Ishikawa (cell line): ENCODE measurements at regions not wholly inside any gene's neighbourhood (a gene's known extent, or its start where the extent isn't known, plus 50 kb on each side); places are given as distances from the start of the nearest gene placed in this dataset.

Experiments used
- CEBPB ChIP-seq: IDR thresholded peaks from 2 replicates; pipeline ENCODE4 v1.6.1; 2012
- CREB1 ChIP-seq: IDR thresholded peaks from 2 replicates; pipeline ENCODE4 v1.6.1; 2012; ENCODE audit warnings: low read depth
- EGR1 ChIP-seq: IDR thresholded peaks from 2 replicates; pipeline ENCODE4 v1.6.1; 2012
- EP300 ChIP-seq: IDR thresholded peaks from 2 replicates; pipeline ENCODE4 v1.6.1; 2012; ENCODE audit warnings: borderline replicate concordance
- FOXM1 ChIP-seq: IDR thresholded peaks from 2 replicates; pipeline ENCODE4 v1.6.1; 2012; ENCODE audit warnings: low read depth, borderline replicate concordance
- NFIC ChIP-seq: IDR thresholded peaks from 2 replicates; pipeline ENCODE4 v1.6.1; 2012
- RAD21 ChIP-seq: IDR thresholded peaks from 2 replicates; pipeline ENCODE4 v1.6.1; 2012; ENCODE audit warnings: low read depth
- TAF1 ChIP-seq: IDR thresholded peaks from 2 replicates; pipeline ENCODE4 v1.6.1; 2012; ENCODE audit warnings: low read depth, mild to moderate bottlenecking
- TCF12 ChIP-seq: IDR thresholded peaks from 2 replicates; pipeline ENCODE4 v1.6.1; 2012; ENCODE audit warnings: low read depth
- TEAD4 ChIP-seq: IDR thresholded peaks from 2 replicates; pipeline ENCODE4 v1.6.1; 2012
- YY1 ChIP-seq: IDR thresholded peaks from 2 replicates; pipeline ENCODE4 v1.6.1; 2012; ENCODE audit warnings: low read depth
- ZBTB7A ChIP-seq: IDR thresholded peaks from 2 replicates; pipeline ENCODE4 v1.6.1; 2012; ENCODE audit warnings: low read depth
- TF ChIP-seq, protein P1 (sequence below): IDR thresholded peaks from 2 replicates; pipeline ENCODE4 v1.6.1; 2012; ENCODE audit warnings: low read depth, mild to moderate bottlenecking
- TF ChIP-seq, protein P2 (sequence below): IDR thresholded peaks from 2 replicates; pipeline ENCODE4 v1.6.1; 2012
- TF ChIP-seq, protein P3 (sequence below): IDR thresholded peaks from 2 replicates; pipeline ENCODE4 v1.6.1; 2012

DNA sequence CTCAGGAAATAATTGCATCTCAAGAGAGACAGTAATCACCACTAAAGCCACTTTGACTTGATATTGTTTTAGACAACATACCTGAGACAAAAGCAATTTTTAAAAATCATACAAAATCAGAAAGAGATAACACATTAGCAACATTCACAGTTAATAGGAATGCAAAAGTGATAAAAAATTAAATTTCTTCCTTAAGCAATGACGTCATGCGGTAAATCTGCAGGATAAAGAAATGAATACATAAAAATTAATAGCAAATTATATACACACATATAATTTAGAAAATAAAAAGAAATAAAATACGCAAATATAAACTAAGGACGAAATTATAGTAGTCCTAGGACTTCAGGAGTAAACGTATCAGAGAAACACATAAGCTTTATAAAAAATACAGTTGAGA is 866.5 kb upstream of the PRKX start:
- TF ChIP-seq EP300 (no peak), YY1 (no peak), RAD21 (no peak), FOXM1 (no peak), TCF12 (no peak), ZBTB7A (no peak), CEBPB (no peak), CREB1 (no peak), TEAD4 (no peak), TAF1 (no peak), NFIC (no peak), EGR1 (no peak)
- TF ChIP-seq, protein P1, sequence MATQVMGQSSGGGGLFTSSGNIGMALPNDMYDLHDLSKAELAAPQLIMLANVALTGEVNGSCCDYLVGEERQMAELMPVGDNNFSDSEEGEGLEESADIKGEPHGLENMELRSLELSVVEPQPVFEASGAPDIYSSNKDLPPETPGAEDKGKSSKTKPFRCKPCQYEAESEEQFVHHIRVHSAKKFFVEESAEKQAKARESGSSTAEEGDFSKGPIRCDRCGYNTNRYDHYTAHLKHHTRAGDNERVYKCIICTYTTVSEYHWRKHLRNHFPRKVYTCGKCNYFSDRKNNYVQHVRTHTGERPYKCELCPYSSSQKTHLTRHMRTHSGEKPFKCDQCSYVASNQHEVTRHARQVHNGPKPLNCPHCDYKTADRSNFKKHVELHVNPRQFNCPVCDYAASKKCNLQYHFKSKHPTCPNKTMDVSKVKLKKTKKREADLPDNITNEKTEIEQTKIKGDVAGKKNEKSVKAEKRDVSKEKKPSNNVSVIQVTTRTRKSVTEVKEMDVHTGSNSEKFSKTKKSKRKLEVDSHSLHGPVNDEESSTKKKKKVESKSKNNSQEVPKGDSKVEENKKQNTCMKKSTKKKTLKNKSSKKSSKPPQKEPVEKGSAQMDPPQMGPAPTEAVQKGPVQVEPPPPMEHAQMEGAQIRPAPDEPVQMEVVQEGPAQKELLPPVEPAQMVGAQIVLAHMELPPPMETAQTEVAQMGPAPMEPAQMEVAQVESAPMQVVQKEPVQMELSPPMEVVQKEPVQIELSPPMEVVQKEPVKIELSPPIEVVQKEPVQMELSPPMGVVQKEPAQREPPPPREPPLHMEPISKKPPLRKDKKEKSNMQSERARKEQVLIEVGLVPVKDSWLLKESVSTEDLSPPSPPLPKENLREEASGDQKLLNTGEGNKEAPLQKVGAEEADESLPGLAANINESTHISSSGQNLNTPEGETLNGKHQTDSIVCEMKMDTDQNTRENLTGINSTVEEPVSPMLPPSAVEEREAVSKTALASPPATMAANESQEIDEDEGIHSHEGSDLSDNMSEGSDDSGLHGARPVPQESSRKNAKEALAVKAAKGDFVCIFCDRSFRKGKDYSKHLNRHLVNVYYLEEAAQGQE, result no peak
- TF ChIP-seq, protein P2, sequence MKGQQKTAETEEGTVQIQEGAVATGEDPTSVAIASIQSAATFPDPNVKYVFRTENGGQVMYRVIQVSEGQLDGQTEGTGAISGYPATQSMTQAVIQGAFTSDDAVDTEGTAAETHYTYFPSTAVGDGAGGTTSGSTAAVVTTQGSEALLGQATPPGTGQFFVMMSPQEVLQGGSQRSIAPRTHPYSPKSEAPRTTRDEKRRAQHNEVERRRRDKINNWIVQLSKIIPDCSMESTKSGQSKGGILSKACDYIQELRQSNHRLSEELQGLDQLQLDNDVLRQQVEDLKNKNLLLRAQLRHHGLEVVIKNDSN, result no peak
- TF ChIP-seq, protein P3, sequence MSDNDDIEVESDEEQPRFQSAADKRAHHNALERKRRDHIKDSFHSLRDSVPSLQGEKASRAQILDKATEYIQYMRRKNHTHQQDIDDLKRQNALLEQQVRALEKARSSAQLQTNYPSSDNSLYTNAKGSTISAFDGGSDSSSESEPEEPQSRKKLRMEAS, result no peak

DNA sequence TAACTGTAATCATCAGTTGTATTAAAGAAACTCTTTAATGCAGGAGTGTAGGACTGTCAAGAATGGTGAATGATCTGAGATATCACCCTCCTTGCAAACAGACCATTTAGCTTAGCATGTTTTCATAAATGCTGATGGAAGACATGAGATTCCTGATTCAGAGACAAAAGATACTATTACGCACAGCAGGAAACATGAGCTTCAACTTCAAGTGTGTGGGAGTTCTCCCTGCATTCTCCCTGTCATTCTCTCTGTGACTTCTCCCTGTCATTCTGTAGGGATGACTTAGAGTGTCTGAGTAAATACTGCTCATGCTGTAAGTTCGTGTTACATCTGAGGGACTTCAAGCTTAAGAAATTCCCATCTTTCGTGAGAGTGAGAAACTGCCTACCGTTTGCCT is 866.0 kb upstream of the PRKX start:
- no peak for TF ChIP-seq EGR1
- TF ChIP-seq CREB1, result no peak
- TF ChIP-seq TAF1, result no peak
- no peak for TF ChIP-seq NFIC
- TF ChIP-seq, protein P3, result no peak
- TF ChIP-seq CEBPB, result no peak
- TF ChIP-seq, protein P1, result no peak
- TF ChIP-seq, protein P2, result no peak
- no peak for TF ChIP-seq RAD21
- no peak for TF ChIP-seq TEAD4
- TF ChIP-seq FOXM1, result no peak
- TF ChIP-seq ZBTB7A, result no peak
- no peak for TF ChIP-seq EP300
- TF ChIP-seq YY1, result no peak
- TF ChIP-seq TCF12, result no peak

DNA sequence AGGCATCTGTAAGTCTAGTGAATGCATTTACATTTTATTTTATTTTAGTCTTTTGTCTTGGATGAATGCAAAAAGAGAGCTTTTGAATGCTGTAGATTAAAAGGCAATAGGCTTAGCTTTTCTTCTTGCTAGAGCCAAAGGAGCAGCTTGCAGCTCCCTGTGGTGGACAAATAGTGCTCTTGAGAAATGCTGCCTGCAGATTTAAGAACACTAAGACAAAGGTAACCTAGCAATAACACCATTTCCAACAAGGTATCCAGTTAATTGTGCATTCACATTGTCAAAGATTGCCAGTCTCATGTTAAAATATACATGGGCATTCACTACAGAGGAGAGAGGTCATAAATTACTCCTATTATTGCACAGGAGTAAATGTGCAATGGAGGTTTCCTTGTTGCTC is 859.2 kb upstream of the PRKX start:
- no peak for TF ChIP-seq CREB1
- no peak for TF ChIP-seq TAF1
- no peak for TF ChIP-seq NFIC
- TF ChIP-seq TEAD4, result no peak
- no peak for TF ChIP-seq EP300
- TF ChIP-seq, protein P1, result no peak
- TF ChIP-seq RAD21, result no peak
- TF ChIP-seq CEBPB, result no peak
- no peak for TF ChIP-seq FOXM1
- no peak for TF ChIP-seq YY1
- TF ChIP-seq, protein P3, result no peak

DNA sequence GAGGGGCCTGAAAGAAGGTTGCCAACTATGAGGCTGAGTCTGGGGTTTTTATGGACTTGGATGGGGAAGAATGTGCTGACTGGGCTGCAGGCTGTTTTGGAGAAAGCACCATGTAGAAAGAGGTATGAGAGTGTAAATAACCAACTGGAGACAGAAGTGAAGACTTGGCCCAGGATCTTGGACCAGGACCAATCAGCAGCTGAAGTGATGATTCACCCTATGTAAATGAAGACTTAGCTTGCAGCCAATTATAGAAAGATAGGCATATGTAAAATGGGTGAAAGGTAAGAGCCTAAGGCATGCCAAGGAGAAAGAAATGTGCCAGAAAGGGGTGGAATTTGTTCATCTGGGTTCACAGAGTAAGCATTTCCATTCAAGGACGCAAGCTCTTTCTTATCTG is 856.7 kb upstream of the PRKX start:
- TF ChIP-seq, protein P3, result no peak
- TF ChIP-seq NFIC (no peak), ZBTB7A (no peak), RAD21 (no peak), TAF1 (no peak), CEBPB (no peak), TEAD4 (no peak)

DNA sequence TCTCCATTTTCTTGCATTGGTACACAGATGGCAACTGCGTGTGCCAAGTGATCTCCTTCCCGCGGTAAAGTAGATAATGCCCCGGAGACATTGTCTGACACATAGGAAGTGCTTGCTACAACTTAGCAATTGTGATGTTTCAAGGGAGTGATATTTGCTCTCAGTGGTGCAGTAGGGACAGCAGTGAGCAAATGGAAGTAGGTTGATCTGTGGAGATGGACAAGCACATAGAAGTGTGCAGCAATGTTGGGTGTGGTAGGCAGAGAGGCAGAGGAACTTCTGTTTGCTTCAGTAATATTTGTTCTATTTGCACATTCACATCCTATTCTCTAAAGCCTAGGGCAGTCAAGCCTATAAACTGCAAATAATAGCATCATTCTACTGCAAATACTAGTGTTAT is 846.7 kb upstream of the PRKX start:
- TF ChIP-seq EP300 (no peak), FOXM1 (no peak), CEBPB (no peak), NFIC (no peak), EGR1 (no peak), TCF12 (no peak), RAD21 (no peak), ZBTB7A (no peak), YY1 (no peak), CREB1 (no peak), TEAD4 (no peak), TAF1 (no peak)
- TF ChIP-seq, protein P2, result no peak
- TF ChIP-seq, protein P3, result no peak
- TF ChIP-seq, protein P1, result no peak
